ENCODE measurements at regions not wholly inside any gene's neighbourhood (a gene's known extent, or its start where the extent isn't known, plus 50 kb on each side); places are given as distances from the start of the nearest gene placed in this dataset.
A peak's percentile ranks its signal among the peaks of the same experiment; 100 is the strongest.

DNA sequence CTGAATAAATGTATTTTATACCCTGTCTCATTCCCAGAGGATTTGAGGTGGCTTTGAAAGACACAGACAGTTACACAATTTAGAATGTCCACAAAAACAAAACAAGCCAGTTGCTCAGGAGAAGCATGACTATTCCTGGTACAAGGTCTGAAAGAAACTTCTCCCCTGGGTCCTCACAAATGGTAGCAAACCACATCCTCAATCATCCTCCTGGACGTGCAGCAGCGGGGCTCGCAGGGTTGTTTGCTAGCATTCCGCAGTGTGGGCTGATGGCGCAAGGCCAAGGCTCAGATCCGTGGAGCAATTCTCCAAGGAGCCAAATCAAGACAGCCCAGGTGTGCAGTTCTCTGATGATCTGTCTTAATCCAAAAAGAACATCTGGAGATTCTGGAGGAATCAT, 210.3 kb downstream of the ACTL7B start:
- DNase-seq (ENCODE audit: low spot score), result no peak

DNA sequence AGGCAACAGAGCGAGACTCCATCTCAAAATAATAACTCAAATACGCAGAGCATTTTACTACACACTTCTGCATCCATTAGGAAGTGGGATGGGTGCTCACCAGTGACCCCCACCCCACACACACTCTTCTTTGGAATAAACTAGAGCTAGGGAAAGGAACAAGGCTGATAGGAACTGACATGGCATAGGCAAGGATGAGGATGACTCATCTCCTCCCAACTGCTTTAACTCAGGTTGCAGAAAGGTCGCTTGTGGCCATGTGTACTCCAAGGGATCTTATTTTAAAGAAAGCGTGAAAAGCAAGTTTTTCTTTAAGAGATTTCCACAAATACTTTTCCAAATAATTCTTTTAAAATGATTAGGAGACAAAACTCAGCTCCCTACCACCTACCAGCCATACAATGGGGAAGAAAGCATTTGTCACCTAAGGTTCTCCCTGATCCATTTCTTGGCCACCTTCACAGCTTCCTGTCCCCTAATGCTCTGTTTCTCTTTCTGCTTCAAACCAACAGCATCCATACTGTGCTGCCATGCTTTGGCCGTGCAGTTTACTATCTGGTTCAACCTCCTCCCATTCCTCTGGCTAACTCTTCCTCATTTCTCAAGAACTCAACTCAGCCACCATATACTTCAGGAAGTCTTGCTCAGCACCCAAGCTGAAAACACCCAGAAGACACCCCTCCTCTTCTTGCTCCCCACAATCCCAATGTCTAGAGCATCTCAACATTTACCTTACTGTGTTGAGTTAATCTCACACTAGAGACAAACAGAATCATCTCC, 211.9 kb downstream of the ACTL7B start:
- DNase-seq (ENCODE audit: low spot score), result no peak

DNA sequence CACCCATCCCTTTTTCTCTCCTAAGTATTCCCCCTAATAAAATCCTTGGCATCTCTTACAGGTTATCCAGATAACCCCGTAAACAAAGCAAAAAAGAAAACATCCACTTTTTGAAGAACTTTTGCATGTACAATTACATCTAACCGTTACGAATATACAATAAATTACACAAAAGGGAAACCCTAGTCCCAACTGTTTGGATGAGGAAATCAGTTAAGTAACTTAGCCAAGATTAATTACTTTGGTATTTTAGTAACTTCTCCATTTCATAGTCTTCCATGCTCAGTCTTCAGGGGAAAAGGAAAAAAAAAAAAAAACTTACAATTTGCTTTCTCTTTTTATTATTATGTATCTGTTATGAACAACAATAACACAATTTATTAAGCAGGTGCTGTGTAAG, 212.9 kb downstream of the ACTL7B start:
- no peak for DNase-seq (ENCODE audit: low spot score)

DNA sequence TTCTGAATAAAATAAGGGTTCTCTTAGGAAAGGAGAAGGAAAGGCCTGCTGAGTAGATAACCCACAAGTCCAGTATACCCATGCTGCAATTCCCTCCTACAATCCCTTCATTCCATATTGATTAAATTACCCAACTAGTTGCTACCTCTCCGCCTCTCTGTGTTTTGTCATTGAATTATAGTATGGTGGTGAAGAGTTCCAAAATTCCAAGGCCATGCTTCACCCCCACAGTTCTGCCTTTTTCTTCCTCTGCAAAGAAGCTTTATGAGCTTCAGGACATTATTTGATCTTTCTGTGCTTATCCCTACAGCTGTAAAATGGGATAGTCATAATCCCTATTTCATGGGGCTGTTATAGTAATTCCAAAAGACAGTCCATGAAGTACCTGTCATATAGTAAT, 215.6 kb downstream of the ACTL7B start:
- DNase-seq (ENCODE audit: low spot score), result no peak

DNA sequence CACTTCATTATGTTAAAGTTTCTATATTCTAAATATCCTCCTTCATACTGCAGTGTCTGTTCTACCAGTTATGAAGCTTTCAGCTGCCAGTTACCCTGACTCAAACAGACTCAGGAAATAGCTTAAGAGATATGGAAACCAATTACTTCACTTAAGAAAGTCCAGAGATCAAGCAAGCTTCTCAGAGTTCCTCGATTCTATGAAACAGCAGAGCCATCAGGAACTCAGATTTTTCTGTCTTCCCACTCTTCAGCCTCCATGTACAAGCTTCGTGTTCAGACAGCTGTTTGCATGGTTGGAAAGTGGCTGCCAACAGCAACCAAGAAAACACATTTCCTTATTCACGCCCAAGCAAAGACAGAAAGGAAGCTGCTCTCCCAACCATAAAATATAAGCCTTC, 216.1 kb downstream of the ACTL7B start:
- no peak for DNase-seq (ENCODE audit: low spot score)

DNA sequence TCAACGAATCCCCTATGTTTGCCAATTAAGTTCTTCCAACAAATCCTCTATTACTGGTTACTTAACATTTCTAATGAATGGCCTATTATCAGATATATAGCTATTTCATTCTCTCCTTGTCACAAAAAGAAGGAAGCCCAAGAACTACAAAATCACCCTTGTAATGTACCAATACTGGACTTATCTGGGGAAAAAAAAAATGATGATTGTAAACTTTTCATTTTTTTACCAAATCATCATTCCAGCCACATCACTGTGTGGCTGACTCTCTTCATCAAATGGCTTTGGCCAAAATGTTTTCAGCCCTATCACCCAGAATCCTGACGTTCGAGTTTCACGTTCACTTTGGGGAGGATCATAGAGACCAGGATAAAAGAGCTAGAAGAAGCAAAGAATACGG, 216.7 kb downstream of the ACTL7B start:
- DNase-seq (ENCODE audit: low spot score), result no peak

DNA sequence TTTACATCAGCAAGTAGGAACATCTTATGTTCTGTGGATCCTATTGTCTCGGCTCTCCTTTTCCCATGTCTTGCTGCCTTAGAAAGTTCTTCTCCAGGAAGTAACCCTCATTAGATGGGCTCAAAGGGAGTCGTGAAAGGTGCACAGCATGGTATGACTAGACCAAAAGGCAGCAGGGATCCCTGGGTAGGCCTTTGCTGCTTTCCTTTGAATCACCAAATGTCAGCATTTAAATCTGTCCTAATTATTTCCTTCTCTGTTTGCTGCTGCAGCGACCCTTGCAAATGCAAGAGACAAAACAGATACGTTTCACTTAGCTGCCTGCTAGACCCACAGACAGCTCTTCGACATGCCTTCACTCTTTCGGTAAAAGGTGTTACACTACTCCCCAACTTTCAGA, 218.4 kb downstream of the ACTL7B start:
- no peak for DNase-seq (ENCODE audit: low spot score)

DNA sequence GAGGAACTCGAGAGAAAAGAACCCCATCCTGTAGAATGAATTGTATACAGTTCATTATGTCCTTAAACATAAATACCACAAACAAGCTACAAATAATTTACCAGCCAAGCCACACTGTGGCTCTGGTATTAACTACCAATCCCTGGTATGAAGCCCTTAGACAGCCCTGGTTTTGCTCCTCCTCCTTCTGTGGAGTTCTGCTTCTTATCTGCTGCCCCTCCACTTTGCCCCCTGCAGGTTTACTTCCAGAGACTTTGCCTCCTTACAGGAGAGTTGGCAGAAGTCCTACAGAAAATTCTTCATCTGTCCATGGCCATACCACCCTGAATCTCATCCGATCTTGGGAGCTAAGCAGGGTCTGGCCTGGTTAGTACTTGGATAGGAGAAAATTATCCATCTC, 219.8 kb downstream of the ACTL7B start:
- DNase-seq (ENCODE audit: low spot score), result peak; percentile 7

DNA sequence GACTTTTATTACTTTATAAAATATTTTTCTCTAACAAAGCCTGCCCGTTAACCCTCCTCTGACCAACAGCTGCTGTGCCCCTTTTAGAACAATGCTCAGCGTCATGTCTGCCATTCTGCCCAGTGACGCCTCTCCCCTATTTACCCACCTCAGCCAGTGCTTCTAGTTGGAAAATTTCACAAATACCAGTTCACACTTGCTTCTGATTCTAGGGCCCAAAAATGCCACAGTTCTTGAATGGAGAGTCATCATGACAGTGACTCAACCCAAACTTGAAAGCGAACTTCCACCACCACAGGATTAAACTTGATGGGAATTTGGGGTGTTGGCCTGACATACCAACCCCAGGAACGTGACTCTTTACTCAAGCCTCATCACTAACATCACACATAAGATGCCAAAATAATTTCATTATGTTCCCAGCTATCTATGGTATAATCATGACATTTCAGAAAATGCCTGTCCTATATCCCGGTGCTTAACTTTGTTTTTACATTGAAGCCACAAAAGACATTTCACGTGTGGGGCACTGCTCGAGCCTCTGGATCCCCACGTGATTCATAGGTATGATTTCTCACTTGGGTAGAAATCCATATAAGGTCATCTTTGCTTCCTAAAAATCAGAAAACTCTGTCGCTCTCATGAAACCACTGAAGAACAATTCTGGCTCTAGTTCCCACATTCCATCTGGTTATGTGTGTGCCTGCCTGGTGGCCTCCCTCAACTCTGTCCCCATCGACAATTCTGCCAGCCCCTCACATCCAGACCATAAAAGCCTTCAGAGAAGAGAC, 220.9 kb downstream of the ACTL7B start:
- DNase-seq (ENCODE audit: low spot score), result peak; percentile 8

DNA sequence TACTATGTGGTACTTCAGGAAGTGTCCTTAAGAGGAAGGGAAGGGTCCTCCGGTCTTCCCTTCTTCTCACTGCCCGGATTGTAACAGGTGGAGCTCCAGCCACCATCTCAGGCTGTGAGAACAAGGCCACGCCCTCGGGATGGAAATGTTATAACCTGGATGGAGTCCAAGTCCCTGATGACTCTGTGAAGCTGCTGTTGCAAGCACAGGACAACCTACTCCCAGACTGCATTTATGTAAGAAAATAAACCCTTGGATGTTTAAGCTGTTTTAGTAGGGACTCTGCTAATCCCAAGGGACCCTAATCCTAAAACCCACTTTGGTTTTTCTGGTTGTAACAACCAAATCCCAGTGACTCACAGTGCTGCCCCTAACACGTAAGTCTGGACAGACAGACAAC, 221.6 kb downstream of the ACTL7B start:
- DNase-seq (ENCODE audit: low spot score), result peak; percentile 54

DNA sequence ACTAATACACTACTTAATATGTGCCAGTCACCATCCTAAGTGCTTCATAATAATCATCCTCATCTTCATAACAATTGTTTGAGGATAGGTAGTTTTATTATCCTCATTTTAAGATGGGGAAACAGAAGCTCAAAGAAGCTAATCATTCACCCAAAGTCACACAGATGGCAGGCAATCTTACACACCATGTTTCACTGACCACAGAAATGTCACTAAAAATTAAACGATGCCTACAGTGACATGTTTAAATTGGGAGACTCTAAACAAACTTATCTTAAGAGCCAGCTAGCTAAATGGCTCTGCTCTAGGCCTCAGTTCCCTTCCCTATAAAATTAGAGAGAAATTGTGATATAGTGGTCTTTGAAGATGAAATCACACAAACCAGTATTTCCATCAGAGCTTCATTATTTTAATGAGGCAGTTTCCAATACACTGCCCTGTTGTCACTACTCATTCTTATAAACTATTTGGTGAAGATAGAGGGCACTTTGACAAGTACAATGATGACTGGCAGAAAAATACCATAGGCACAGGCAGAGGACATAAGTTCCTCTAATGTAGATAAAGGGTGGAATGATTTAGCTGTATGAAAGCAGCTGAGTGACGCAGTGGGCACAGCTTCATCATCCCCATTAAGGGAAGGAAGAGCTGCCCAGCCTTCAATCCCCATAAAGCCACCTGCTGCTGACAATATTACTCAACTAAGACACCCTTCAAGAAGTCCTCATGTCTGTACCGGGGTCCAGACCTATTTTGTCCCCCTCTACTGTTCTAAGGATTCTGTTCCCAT, 224.1 kb downstream of the ACTL7B start:
- no peak for DNase-seq (ENCODE audit: low spot score)

DNA sequence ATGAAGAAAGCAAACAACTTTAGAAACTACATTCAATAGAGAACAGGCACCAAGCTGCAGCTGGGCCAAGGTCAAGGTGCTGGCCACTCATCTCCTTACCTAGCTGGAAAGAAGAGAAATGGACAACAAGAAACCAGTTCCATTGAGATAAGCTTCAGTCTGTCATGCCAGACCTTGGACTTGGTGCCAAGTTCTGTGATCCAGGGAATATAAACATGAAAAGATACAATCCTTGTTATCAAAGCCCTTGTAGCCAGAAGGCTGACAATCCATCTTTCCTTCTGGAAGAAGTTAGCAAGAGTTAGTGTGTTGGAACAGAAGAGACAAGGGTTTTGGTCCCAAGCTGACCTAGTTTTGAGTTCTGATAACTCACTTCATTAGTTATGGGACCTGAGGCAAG, 227.5 kb downstream of the ACTL7B start:
- no peak for DNase-seq (ENCODE audit: low spot score)

DNA sequence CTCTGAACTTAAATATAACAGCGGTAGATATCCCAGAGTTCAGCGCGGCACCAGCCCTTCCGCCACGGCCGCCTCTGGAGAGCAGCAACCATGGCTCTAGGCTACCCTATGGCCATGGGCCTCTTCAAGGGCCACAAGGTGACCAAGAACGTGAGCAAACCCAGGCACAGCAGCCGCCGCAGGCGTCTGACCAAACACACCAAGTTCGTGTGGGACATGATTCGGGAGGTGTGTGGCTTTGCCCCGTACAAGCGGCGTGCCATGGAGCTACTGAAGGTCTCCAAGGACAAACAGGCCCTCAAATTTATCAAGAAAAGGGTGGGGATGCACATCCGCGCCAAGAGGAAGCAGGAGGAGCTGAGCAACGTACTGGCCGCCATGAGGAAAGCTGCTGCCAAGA, 229.0 kb downstream of the ACTL7B start:
- no peak for DNase-seq (ENCODE audit: low spot score)

DNA sequence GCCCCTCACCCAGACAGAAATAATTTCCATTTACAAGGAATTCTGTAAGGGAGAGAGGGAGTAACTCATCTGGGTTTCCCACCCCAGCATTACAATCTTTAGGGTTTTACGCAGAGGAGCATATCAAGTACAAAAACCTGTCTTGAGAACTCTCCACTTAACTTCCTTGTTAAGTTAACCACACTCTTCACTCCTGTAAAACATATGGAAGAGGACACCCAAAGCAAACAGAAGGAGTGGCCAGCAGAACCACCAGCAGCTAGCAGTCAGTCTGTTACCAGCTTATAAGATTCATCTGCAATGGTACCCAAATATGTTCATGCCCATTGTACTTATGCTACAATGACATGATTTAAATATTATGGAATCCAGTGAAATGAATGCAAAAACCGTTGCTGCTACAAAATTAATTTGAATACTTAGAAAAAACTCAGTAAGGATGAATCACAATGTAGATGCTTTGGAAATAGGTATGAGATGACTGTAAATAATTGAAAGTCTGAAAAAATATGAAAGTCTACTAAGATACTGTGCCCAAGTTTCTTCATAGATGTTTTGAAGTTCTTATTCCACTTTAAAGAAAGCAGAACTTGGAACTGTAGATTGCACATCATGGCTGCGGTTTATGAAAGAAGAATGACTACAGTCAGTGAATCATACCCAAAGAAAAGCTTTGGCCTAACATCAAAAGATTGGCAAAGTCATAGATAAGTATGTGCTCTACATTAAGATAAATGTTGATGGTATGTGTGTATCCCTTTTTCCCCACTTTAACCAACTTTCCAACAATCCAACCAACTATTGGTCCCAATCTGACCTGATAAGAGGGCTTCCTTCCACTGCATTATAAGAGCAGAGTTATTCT, 233.6 kb downstream of the ACTL7B start:
- DNase-seq (ENCODE audit: low spot score), result no peak

DNA sequence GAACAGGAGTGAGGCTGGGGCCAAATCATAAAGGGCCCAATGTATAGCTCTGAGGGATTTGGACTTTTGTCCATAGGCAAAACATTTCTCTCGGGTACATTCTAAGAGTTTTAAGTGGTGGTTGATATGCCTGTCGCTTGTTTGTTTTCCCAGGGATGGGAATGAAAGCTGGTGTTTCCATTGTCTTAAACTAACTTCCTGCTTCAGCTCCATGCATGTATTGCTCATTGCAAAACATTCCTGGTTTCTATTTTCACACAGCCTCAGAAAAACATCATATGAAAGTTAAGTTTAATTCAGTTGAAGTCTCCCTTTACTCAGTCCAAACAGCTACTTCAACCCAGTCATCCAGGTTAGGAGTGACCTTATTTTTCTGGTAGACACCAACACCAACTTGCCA, 235.0 kb downstream of the ACTL7B start:
- no peak for DNase-seq (ENCODE audit: low spot score)

DNA sequence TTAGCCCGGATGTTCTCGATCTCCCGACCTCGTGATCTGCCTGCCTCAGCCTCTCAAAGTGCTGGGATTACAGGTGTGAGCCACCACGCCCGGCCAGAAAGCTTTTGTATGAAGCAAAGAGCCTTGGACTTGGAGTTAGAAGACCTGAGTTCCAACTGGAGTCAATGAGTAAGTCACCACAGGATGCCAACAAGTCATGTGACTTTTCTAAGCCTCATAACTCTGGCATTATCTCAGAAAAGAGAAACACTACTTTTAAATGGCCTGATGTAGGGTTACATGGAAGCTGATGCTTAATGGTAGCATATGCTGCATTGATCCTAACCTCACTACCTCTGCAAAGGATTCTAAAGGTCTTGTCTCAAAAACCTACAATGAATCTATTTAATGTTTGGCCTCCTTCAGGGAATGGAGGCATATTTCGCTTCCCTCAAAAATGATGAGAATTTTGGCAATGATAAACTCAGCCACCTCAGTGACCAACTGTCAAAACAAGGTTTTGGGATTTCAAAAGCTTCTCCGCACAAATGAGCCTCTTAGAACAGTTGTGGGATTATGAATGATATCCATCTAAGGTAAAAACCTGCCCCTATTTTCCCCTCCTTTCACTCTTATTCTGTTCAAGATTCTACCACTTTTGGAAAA, 236.8 kb downstream of the ACTL7B start:
- DNase-seq (ENCODE audit: low spot score), result no peak

DNA sequence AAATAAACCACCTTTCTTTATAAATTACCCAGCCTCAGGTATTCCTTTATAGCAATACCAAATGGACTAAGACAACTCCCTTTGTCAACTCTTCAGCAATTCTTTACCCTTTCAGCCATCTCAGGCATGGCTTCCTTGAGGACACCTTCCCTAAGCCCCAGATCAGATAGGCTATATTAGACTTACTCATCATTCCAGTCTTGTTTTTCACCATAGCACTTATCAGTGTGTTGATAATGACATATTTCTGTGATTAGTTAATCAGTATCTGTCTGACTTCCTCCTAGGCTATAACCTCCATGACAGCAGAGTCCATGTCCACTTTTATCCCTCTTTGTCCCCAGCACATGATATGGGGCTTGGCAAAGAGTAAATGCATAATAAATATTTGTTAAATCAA, 238.1 kb downstream of the ACTL7B start:
- DNase-seq (ENCODE audit: low spot score), result no peak

DNA sequence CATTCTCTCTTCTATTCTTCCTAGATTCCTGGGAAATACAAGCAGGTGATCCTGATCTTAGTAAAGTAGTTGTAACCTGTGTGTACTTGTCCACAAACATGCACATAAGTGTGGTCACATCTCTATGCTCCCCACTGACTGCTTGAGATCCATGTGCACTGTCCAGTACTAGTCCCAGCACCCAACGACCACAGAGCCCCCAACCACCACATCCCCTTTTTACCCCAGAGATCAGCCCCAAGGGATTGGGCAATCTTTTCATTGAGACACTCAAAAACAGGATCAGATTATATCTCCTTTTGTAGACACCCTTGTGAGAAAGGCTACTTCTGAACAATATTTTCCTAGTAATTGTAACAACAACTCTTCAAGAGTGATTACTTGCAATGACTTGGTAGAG, 240.6 kb downstream of the ACTL7B start:
- no peak for DNase-seq (ENCODE audit: low spot score)

DNA sequence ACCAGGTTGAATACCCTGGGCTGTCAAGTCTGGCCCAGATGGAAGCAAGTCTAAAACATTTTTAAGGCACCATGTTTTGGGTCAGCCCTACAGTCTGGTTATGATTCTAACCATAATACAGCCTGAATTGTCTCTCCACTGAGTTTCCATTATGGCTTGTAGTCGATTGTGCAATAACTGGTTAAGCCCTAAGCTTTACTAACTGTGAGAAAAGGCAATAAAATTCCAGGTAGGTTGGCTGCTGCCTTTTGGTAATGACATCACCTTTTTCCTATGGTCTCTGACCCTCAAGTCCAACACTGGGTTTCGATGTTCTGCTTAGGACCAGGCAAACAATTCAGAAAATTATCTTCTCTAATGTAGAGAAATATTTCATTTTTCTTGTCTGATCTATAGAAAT, 243.3 kb downstream of the ACTL7B start:
- no peak for DNase-seq (ENCODE audit: low spot score)

DNA sequence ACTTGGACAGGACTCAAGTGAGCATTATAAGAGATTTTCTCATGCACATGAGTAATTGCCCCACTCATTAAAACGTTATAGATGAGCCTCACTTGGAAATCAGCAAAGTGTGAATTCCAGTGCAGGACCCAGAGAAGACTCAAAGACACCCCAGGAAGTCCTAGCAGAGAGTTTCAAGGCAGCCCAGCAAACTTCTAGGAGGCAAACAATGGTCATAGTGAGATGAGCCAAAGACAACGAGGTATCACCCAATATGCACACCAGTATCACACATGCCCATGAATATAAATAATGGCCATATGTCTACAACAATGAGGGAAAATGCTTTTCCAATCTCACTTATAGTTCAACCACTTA, 245.9 kb downstream of the ACTL7B start:
- no peak for DNase-seq (ENCODE audit: low spot score)

DNA sequence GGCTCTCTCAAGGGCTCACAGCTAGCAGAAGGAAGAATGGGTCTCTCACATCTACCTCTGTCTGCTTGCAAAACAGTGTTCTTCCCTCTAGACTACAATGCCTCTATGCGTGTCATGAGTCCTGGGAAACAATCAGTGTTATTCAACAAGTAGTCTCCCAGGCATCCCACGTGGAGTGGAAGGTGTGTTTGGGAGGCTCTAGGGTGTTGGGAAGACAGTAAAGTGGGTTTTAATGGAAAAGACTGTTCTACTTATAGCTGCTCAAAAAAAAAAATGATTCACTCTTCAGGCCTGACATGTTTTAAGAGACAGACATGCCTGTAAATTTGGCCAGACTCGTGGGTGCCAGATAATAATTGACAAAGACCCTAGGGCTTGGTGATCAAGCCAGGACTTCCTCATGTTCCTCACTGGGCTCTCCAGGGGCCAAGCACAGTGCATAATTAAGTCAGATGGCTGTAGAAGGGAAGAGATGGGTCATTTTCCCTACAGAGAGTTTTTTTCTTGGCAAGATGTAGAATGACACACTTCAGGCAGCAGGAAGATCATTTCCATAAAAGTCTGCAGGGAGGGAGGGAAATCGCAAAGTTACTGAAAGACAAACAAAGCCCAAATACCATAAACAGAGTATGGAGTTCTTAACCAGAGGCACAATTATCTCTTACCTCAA, 246.4 kb downstream of the ACTL7B start:
- DNase-seq (ENCODE audit: low spot score), result peak; percentile 73

All from H4 (cell line).